ENCODE measurements at regions not wholly inside any gene's neighbourhood (a gene's known extent, or its start where the extent isn't known, plus 50 kb on each side); places are given as distances from the start of the nearest gene placed in this dataset.

GRCh38 chr7:27299861-27300260 lies 57.3 kb downstream of the EVX1 start:
- no peak for DNase-seq

- DNase-seq = no peak
Measured at GRCh38 chr7:27300421-27300820, 57.8 kb downstream of the EVX1 start.

GRCh38 chr7:27302590-27302989 lies 60.0 kb downstream of the EVX1 start:
- no peak for DNase-seq

GRCh38 chr7:27303026-27303425 lies 60.4 kb downstream of the EVX1 start:
- DNase-seq = no peak

- DNase-seq = no peak
Measured at GRCh38 chr7:27305854-27306253, 63.3 kb downstream of the EVX1 start.

GRCh38 chr7:27312820-27313219 lies 70.2 kb downstream of the EVX1 start:
- DNase-seq = no peak

GRCh38 chr7:27314111-27314510 lies 71.5 kb downstream of the EVX1 start:
- DNase-seq = no peak

- no peak for DNase-seq
Measured at GRCh38 chr7:27315066-27315465, 72.5 kb downstream of the EVX1 start.

- no peak for DNase-seq
Measured at GRCh38 chr7:27316311-27316710, 73.7 kb downstream of the EVX1 start.

GRCh38 chr7:27324246-27324645 lies 81.6 kb downstream of the EVX1 start:
- DNase-seq = no peak

- no peak for DNase-seq
Measured at GRCh38 chr7:27329909-27330308, 87.3 kb downstream of the EVX1 start.

GRCh38 chr7:27339478-27339877 lies 96.9 kb downstream of the EVX1 start:
- DNase-seq = no peak

GRCh38 chr7:27344471-27344870 lies 101.9 kb downstream of the EVX1 start:
- peak; percentile 24 for DNase-seq

GRCh38 chr7:27345164-27345887 lies 102.7 kb downstream of the EVX1 start:
- DNase-seq = no peak

- DNase-seq = no peak
Measured at GRCh38 chr7:27345997-27346396, 103.4 kb downstream of the EVX1 start.

- peak; percentile 35 for DNase-seq
Measured at GRCh38 chr7:27346531-27347275, 104.1 kb downstream of the EVX1 start.

GRCh38 chr7:27347276-27347640 lies 104.7 kb downstream of the EVX1 start:
- DNase-seq = no peak

GRCh38 chr7:27349621-27350020 lies 107.0 kb downstream of the EVX1 start:
- DNase-seq = no peak

- peak; percentile 31 for DNase-seq
Measured at GRCh38 chr7:27351137-27351536, 108.5 kb downstream of the EVX1 start.

- no peak for DNase-seq
Measured at GRCh38 chr7:27351786-27352185, 109.2 kb downstream of the EVX1 start.

GRCh38 chr7:27359181-27360125 lies 116.9 kb downstream of the EVX1 start:
- DNase-seq = no peak

GRCh38 chr7:27361522-27361921 lies 118.9 kb downstream of the EVX1 start:
- no peak for DNase-seq

- DNase-seq = no peak
Measured at GRCh38 chr7:27362026-27362425, 119.4 kb downstream of the EVX1 start.
